ENCODE measurements at regions not wholly inside any gene's neighbourhood (a gene's known extent, or its start where the extent isn't known, plus 50 kb on each side); places are given as distances from the start of the nearest gene placed in this dataset.
"Not testable (repeated sequence)": the region's sequence is repeated elsewhere in the genome, so short reads cannot be mapped to it uniquely, and the experiment has no call there.

DNA sequence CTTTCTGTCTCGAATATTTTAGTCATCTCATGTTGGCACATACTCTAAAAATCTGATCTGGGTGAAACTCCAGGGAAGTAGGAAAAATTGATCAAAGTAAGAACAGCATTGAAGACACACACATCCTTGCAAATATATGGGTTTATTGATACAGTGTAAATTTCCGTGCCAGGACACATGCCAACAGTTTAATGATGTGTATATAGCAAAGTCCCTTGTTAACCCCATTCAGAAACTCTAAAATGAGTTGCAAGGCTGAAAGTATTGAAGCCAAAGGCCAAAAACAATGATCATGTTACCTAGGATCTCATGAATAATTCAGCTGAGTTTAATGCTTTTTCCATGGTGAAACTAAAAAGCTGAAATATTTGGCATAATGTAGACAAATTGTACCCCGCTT lies 62.3 kb upstream of the FAM72C start:
- TF ChIP-seq, protein P1, sequence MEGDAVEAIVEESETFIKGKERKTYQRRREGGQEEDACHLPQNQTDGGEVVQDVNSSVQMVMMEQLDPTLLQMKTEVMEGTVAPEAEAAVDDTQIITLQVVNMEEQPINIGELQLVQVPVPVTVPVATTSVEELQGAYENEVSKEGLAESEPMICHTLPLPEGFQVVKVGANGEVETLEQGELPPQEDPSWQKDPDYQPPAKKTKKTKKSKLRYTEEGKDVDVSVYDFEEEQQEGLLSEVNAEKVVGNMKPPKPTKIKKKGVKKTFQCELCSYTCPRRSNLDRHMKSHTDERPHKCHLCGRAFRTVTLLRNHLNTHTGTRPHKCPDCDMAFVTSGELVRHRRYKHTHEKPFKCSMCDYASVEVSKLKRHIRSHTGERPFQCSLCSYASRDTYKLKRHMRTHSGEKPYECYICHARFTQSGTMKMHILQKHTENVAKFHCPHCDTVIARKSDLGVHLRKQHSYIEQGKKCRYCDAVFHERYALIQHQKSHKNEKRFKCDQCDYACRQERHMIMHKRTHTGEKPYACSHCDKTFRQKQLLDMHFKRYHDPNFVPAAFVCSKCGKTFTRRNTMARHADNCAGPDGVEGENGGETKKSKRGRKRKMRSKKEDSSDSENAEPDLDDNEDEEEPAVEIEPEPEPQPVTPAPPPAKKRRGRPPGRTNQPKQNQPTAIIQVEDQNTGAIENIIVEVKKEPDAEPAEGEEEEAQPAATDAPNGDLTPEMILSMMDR (conservative IDR thresholded peaks at IDR 0.05; ENCODE audit: low read depth, low read length), result not testable (repeated sequence)
- TF ChIP-seq EZH2 (IDR thresholded peaks at IDR 0.05; ENCODE audit: low read length, unreplicated experiment); EZH2phosphoT487 (IDR thresholded peaks at IDR 0.05; ENCODE audit: borderline replicate concordance, low read length): not testable (repeated sequence)
